GM21423 (cell line): ENCODE measurements at regions not wholly inside any gene's neighbourhood (a gene's known extent, or its start where the extent isn't known, plus 50 kb on each side); places are given as distances from the start of the nearest gene placed in this dataset.
"Not testable (repeated sequence)": the region's sequence is repeated elsewhere in the genome, so short reads cannot be mapped to it uniquely, and the experiment has no call there.

ENCODE experiments used
- ATAC-seq: cut with Tn5 transposase; IDR thresholded peaks from one replicate; pipeline ENCODE4 v1.9.1; 2021; ENCODE audit warnings: mild to moderate bottlenecking, moderate library complexity; ENCODE audit not compliant: unreplicated experiment

- no peak for ATAC-seq
These were observed 218.5 kb upstream of the STT3B start for GRCh38 chr3:31314258-31314657.

DNA sequence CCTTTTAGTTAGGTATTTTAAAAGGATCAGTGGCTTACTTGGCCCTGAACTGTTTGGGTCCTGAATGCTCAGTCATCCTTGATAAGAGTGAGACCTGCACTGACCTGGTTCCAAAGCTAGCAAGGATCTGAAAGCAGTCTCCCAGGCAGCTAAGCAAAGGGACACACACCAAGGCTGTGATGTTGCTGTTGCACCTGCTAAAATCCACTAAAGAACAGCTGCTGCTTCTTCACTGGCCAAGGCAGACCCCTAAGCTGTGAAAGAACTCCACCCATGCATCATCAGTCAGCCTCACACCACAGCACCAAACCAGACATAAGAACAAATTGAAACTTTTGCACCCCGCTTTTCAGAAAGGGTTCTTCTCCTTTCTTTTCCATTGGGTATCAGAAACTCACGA is 213.4 kb upstream of the STT3B start:
- no peak for ATAC-seq

- no peak for ATAC-seq
These were observed 211.1 kb upstream of the STT3B start for GRCh38 chr3:31321620-31322019.

GRCh38 chr3:31322460-31322859 is 210.3 kb upstream of the STT3B start:
- no peak for ATAC-seq

GRCh38 chr3:31327826-31328357 is 204.8 kb upstream of the STT3B start:
- not testable (repeated sequence) for ATAC-seq

DNA sequence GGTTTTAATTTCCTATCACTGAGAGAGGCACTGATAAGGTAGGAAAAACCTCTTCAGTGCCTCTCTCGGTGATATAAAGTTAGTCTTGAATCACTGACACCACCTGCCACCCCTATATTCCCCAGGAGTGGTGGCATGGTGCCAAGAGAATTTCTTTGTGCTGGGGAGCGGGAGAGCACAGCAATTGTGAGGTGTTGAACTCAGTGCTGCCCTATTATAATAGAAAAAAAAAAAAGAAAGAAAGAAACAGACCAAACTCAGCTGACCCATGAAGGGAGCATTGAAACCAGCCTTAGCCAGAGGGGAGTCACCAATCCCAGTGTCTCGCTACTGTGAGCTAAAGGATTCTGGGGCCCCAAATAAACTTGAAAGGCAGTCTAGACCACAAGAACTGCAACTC is 201.4 kb upstream of the STT3B start:
- ATAC-seq, result no peak

- no peak for ATAC-seq
These were observed 191.6 kb upstream of the STT3B start for GRCh38 chr3:31341130-31341529.

- ATAC-seq, result no peak
These were observed 189.7 kb upstream of the STT3B start for GRCh38 chr3:31343075-31343474.

GRCh38 chr3:31345581-31345980 is 187.1 kb upstream of the STT3B start:
- no peak for ATAC-seq

GRCh38 chr3:31346542-31346979 is 186.2 kb upstream of the STT3B start:
- no peak for ATAC-seq

- ATAC-seq, result no peak
These were observed 183.6 kb upstream of the STT3B start for GRCh38 chr3:31349001-31349748.

DNA sequence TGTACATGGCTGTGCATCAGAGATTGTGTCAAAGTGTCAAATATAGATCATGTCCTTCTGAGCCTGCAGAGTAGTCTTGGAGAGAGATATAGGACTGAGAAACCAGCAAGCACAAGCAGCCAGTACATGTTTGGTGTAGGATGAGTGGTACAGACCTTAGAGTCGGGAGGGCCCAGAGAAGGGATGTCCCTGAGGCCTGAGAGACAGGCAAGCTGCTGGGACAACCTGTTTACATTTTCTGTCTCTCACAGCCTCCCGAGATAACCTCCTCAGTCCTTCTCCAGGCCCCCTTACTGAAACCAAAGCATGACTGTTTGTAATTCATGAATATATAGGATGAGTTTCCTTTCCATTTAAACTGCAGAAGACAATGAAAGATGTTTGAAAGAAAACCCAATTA is 182.4 kb upstream of the STT3B start:
- ATAC-seq, result no peak

- no peak for ATAC-seq
These were observed 180.4 kb upstream of the STT3B start for GRCh38 chr3:31352331-31352730.

- no peak for ATAC-seq
These were observed 179.6 kb upstream of the STT3B start for GRCh38 chr3:31353166-31353565.

- no peak for ATAC-seq
These were observed 178.4 kb upstream of the STT3B start for GRCh38 chr3:31354373-31354772.

- ATAC-seq, result no peak
These were observed 176.9 kb upstream of the STT3B start for GRCh38 chr3:31355807-31356206.

DNA sequence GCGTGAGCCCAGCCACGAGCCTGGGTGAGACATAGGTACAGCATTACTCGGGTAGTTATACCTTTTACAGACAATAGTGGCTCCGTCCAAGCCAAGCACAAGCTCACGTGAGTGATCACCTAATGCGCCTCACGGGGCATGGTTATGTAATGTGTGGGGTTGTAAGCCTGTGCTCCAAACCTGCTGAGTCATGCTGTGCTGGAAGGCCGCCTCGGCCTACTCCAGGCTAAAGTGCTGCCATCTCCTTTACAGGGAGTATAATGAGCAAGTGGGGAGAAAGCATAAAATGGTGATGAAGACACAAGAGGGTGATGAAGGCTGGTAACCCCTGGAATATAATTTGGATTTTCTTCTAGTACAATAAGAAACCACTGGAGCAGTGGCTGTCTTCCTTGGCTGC is 175.8 kb upstream of the STT3B start:
- ATAC-seq, result no peak

DNA sequence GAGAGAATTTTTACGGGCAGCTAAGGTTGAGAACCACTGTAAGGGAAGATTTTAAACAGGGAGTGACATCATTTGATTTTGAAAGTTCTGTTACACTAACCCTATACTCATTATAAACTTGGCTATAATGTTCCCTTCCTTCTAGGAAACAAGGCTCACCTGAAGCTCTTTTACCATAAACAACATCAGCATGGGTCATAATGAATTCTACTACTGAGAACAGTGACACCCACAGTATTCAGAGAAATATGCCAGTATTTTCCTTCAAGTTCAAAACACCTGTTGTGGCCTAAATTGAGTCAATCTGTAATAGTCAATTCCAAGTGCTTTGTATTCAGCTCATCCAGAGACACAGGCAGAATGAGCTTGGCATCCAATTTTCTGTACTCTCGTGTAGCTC is 175.3 kb upstream of the STT3B start:
- no peak for ATAC-seq

DNA sequence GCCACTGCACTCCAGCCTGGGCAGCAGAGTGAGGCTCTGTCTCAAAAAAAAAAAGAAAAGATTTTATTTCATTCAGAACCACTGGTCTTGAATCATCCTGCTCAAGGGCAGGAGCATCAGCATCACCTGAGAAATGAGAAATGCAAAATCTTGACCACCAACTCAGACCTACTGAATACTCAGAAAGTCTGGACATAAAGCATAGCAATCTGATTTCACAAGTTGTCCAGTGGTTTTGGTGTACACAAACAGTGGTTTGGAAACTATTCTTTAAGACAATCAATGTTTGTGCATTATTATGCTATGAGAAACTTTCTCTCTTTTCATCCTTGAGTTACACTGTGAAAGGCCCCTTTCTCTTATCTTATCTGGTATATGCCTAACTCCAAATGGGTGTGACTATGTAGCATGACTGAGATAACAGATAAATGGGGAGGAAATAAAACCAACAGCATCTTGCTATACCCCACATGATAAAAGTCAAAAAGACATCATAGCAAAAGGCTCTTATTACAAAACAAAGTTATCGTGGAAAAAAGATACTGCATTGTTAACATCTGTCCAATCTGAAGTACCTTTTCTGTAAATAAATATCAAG is 174.2 kb upstream of the STT3B start:
- ATAC-seq, result no peak

GRCh38 chr3:31361371-31362273 is 171.1 kb upstream of the STT3B start:
- ATAC-seq, result no peak

DNA sequence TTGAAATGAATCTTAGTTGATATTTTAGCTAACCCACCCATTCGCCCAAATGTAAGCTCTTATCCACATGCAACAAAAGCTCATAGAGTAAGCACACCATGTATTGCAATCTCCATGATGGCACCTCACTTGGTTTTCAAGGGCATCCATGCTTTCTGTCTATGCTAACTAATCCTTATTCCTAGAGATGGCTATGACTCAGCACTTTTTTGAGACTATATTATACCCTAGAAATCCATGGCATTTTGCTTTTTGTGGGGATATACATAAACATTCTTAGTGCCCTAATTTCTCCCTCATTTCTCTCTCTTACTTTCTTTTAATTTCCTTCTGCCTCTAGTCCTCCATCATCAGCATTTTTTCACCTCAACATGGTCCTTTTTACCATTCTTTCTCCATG is 168.5 kb upstream of the STT3B start:
- ATAC-seq, result no peak
